ENCODE measurements at regions not wholly inside any gene's neighbourhood (a gene's known extent, or its start where the extent isn't known, plus 50 kb on each side); places are given as distances from the start of the nearest gene placed in this dataset.

DNA sequence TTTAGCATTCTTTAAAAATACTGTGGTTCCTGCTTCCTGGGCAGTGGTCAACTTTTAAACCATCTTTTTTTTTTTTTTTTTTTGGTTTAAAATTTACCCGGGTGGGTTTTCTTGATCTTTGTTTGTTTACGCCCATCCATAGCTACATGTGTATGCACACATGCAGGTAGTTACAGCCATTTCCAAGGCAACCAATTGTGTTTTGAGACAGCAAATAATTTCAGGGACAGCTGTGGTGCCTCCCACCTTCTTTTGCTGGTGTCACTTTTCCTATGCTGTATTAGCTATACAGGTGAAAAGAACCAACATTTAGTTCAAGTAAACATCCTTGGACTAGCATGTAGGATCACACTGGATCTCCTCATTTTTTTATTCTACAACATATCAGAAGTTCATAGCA lies 52.0 kb upstream of the PSMA6 start:
- Histone ChIP-seq H3K27me3 (ENCODE audit: control insufficient read depth, insufficient read depth, low read length) (no peaks in the 10 kb centered on the region), H3K4me3 (ENCODE audit: low read length in 3 of 3) (no peak overlapping the region), H3K27ac (ENCODE audit: low read depth in 2 of 2, low read length in 2 of 2) (no peak overlapping the region), H3K9me3 (ENCODE audit: control insufficient read depth in 2 of 3, insufficient read depth in 1 of 3, low read length in 3 of 3) (no peaks in the 10 kb centered on the region), H3K36me3 (ENCODE audit: control insufficient read depth in 2 of 3, insufficient read depth in 3 of 3, low read length in 3 of 3) (no peaks in the 10 kb centered on the region), H3K9ac (ENCODE audit: low read length in 3 of 3) (no peak overlapping the region), H3K4me1 (ENCODE audit: control insufficient read depth in 2 of 3, insufficient read depth in 2 of 3, low read depth in 1 of 3, low read length in 3 of 3) (no peaks in the 10 kb centered on the region)
- DNase-seq (peak in 3 of 5 donors; percentile 61 to 73 (median 66)), FAIRE-seq (no peak)
- intact Hi-C loops (cut with DNase I): no loop called here
- TF ChIP-seq CTCF (IDR thresholded peaks at IDR 0.05; ENCODE audit: borderline replicate concordance, extremely low read depth, insufficient read depth): no peak

Data from kidney (tissue), 13 donors.